ENCODE measurements at regions not wholly inside any gene's neighbourhood (a gene's known extent, or its start where the extent isn't known, plus 50 kb on each side); places are given as distances from the start of the nearest gene placed in this dataset.

- no peak for TF ChIP-seq CTCF (IDR thresholded peaks at IDR 0.05; ENCODE audit: borderline replicate concordance, extremely low read depth, insufficient read depth)
- FAIRE-seq (no peak), DNase-seq (no peak)
- no peaks in the 10 kb centered on the region for H3K27me3 ChIP-seq (ENCODE audit: control insufficient read depth, insufficient read depth, low read length)
- intact Hi-C loops (cut with DNase I) = no loop called here
- no peak overlapping the region for H3K9ac ChIP-seq (ENCODE audit: low read length in 3 of 3)
- no peak overlapping the region for H3K4me3 ChIP-seq (ENCODE audit: low read length in 3 of 3)
- no peaks in the 10 kb centered on the region for H3K36me3 ChIP-seq (ENCODE audit: control insufficient read depth in 2 of 3, insufficient read depth in 3 of 3, low read length in 3 of 3)
- H3K9me3 ChIP-seq (ENCODE audit: control insufficient read depth in 2 of 3, insufficient read depth in 1 of 3, low read length in 3 of 3) = no peaks in the 10 kb centered on the region
- no peaks in the 10 kb centered on the region for H3K4me1 ChIP-seq (ENCODE audit: control insufficient read depth in 2 of 3, insufficient read depth in 2 of 3, low read depth in 1 of 3, low read length in 3 of 3)
- no peak overlapping the region for H3K27ac ChIP-seq (ENCODE audit: low read depth in 2 of 2, low read length in 2 of 2)
Measured at GRCh38 chr4:20086799-20087521, 164.7 kb upstream of the SLIT2 start.

GRCh38 chr4:20086067-20086798, 165.5 kb upstream of the SLIT2 start:
- no peak for TF ChIP-seq CTCF (IDR thresholded peaks at IDR 0.05; ENCODE audit: borderline replicate concordance, extremely low read depth, insufficient read depth)
- no peaks in the 10 kb centered on the region for H3K9me3 ChIP-seq (ENCODE audit: control insufficient read depth in 2 of 3, insufficient read depth in 1 of 3, low read length in 3 of 3)
- intact Hi-C loops (cut with DNase I) = no loop called here
- H3K36me3 ChIP-seq (ENCODE audit: control insufficient read depth in 2 of 3, insufficient read depth in 3 of 3, low read length in 3 of 3) = no peaks in the 10 kb centered on the region
- H3K4me1 ChIP-seq (ENCODE audit: control insufficient read depth in 2 of 3, insufficient read depth in 2 of 3, low read depth in 1 of 3, low read length in 3 of 3) = no peaks in the 10 kb centered on the region
- H3K27ac ChIP-seq (ENCODE audit: low read depth in 2 of 2, low read length in 2 of 2) = no peak overlapping the region
- DNase-seq (no peak), FAIRE-seq (no peak)
- H3K4me3 ChIP-seq (ENCODE audit: low read length in 3 of 3) = no peak overlapping the region
- H3K27me3 ChIP-seq (ENCODE audit: control insufficient read depth, insufficient read depth, low read length) = no peaks in the 10 kb centered on the region
- H3K9ac ChIP-seq (ENCODE audit: low read length in 3 of 3) = no peak overlapping the region

- Histone ChIP-seq H3K9me3 (ENCODE audit: control insufficient read depth in 2 of 3, insufficient read depth in 1 of 3, low read length in 3 of 3) (no peaks in the 10 kb centered on the region), H3K4me3 (ENCODE audit: low read length in 3 of 3) (no peak overlapping the region), H3K4me1 (ENCODE audit: control insufficient read depth in 2 of 3, insufficient read depth in 2 of 3, low read depth in 1 of 3, low read length in 3 of 3) (no peaks in the 10 kb centered on the region), H3K27me3 (ENCODE audit: control insufficient read depth, insufficient read depth, low read length) (no peaks in the 10 kb centered on the region), H3K9ac (ENCODE audit: low read length in 3 of 3) (no peak overlapping the region), H3K27ac (ENCODE audit: low read depth in 2 of 2, low read length in 2 of 2) (no peak overlapping the region), H3K36me3 (ENCODE audit: control insufficient read depth in 2 of 3, insufficient read depth in 3 of 3, low read length in 3 of 3) (no peaks in the 10 kb centered on the region)
- no peak for DNase-seq
- intact Hi-C loops (cut with DNase I) = no loop called here
- no peak for FAIRE-seq
- TF ChIP-seq CTCF (IDR thresholded peaks at IDR 0.05; ENCODE audit: borderline replicate concordance, extremely low read depth, insufficient read depth) = no peak
Measured at GRCh38 chr4:20085653-20086052, 166.1 kb upstream of the SLIT2 start.

All from kidney (tissue), 13 donors.